SK-N-SH (cell line): ENCODE measurements at regions not wholly inside any gene's neighbourhood (a gene's known extent, or its start where the extent isn't known, plus 50 kb on each side); places are given as distances from the start of the nearest gene placed in this dataset.

Experiments
- CTCF ChIA-PET: fragments of 300-600, 350-600 bp; formaldehyde crosslinking; extraction: SDS; loops from one replicate; lab custom pipeline; 2021; lab: Yijun Ruan, JAX
- POLR2A ChIA-PET: fragments of 350-600 bp; sonication (Branson Sonifier 250); formaldehyde crosslinking; extraction: SDS; loops from one replicate; lab custom pipeline; 2020; ENCODE audit warnings: antibody characterized with exemption, inconsistent platforms; lab: Yijun Ruan, JAX
- DNase-seq: peaks from one replicate; pipeline ENCODE4 v3.0.0; 2012
- H2AFZ ChIP-seq: fragments of 200-600 bp; sonication (generic); 2 replicates; pipeline ENCODE4 v1.8.1; 2016; ENCODE audit warnings: antibody characterized with exemption, mild to moderate bottlenecking, low read depth
- H3F3A ChIP-seq: fragments of 200-600 bp; sonication (generic); replicated peaks from 2 replicates; pipeline ENCODE3; 2016; ENCODE audit warnings: antibody characterized with exemption, mild to moderate bottlenecking; ENCODE audit not compliant: insufficient read depth
- H3K27ac ChIP-seq, 2 experiments: fragments of 200-500 bp in 1 of 2; fragments of 200-600 bp in 1 of 2; sonication (Bioruptor generic) in 1 of 2; sonication (generic), shearing (Covaris generic) in 1 of 2; 2 replicates each; pipeline versions ENCODE4 v1.5.1 to v1.6.1; 2014 to 2016; ENCODE audit warnings: low read depth in 2 of 2, inconsistent platforms in 1 of 2, low read length in 1 of 2, mild to moderate bottlenecking in 1 of 2, mixed read lengths in 1 of 2
- H3K27me3 ChIP-seq: fragments of 200-600 bp; sonication (generic), shearing (Covaris generic); 2 replicates; pipeline ENCODE4 v1.6.1; 2016; ENCODE audit warnings: mixed run types; ENCODE audit not compliant: insufficient read depth
- H3K36me3 ChIP-seq, 2 experiments: fragments of 200-500 bp in 1 of 2; fragments of 200-600 bp in 1 of 2; sonication (Bioruptor generic) in 1 of 2; sonication (generic) in 1 of 2; replicated peaks in 1 of 2; 2 replicates each; pipeline versions ENCODE3 to v1.5.1; 2014 to 2016; ENCODE audit warnings: low read length in 1 of 2, mild to moderate bottlenecking in 1 of 2; ENCODE audit not compliant: insufficient read depth in 2 of 2, control insufficient read depth in 1 of 2
- H3K4me1 ChIP-seq, 2 experiments: fragments of 200-500 bp in 1 of 2; fragments of 200-600 bp in 1 of 2; sonication (Bioruptor generic) in 1 of 2; sonication (generic), shearing (Covaris generic) in 1 of 2; 2 replicates each; pipeline versions ENCODE4 v1.5.1 to v1.6.1; 2014 to 2016; ENCODE audit warnings: low read depth in 1 of 2, low read length in 1 of 2, mixed run types in 1 of 2; ENCODE audit not compliant: insufficient read depth in 2 of 2, control insufficient read depth in 1 of 2
- H3K4me2 ChIP-seq: fragments of 200-600 bp; sonication (generic), shearing (Covaris generic); 2 replicates; pipeline ENCODE4 v1.6.1; 2017; ENCODE audit warnings: mixed run types
- H3K4me3 ChIP-seq, 2 experiments: fragments of 200-500 bp in 1 of 2; fragments of 200-600 bp in 1 of 2; sonication (Bioruptor generic) in 1 of 2; sonication (generic), shearing (Covaris generic) in 1 of 2; 2 replicates each; pipeline versions ENCODE4 v1.5.1 to v1.8.1; 2014 to 2016; ENCODE audit warnings: low read depth in 2 of 2, inconsistent platforms in 1 of 2, low read length in 1 of 2, mild to moderate bottlenecking in 1 of 2, mixed read lengths in 1 of 2, moderate library complexity in 1 of 2
- H3K79me2 ChIP-seq: fragments of 200-600 bp; sonication (generic); 2 replicates; pipeline ENCODE4 v1.8.1; 2017; ENCODE audit warnings: mild to moderate bottlenecking; ENCODE audit not compliant: insufficient read depth
- H3K9ac ChIP-seq: fragments of 200-600 bp; sonication (generic); 2 replicates; pipeline ENCODE4 v1.6.1; 2017; ENCODE audit warnings: mixed run types
- H3K9me2 ChIP-seq: fragments of 200-600 bp; sonication (generic); 2 replicates; pipeline ENCODE4 v1.6.1; 2017; ENCODE audit warnings: mixed run types
- H3K9me3 ChIP-seq: fragments of 200-600 bp; sonication (generic); 2 replicates; pipeline ENCODE4 v1.6.1; 2017; ENCODE audit warnings: mixed run types, mild to moderate bottlenecking, moderate library complexity
- H4K20me1 ChIP-seq: fragments of 200-600 bp; sonication (generic); 2 replicates; pipeline ENCODE4 v1.6.1; 2017; ENCODE audit warnings: mild to moderate bottlenecking, mixed run types; ENCODE audit not compliant: insufficient read depth
- CTCF ChIP-seq: fragments of 200-600 bp; sonication (generic); IDR thresholded peaks from 2 replicates; pipeline ENCODE4 v1.6.1; 2017; ENCODE audit warnings: antibody characterized with exemption, mild to moderate bottlenecking, moderate library complexity
- EP300 ChIP-seq, 2 experiments: IDR thresholded peaks; 2 replicates each; pipeline versions ENCODE4 v1.4.0 to v1.6.1; 2012; ENCODE audit warnings: borderline replicate concordance in 1 of 2, low read depth in 1 of 2, low read length in 1 of 2
- EZH2phosphoT487 ChIP-seq: fragments of 200-600 bp; sonication (generic); IDR thresholded peaks from 2 replicates; pipeline ENCODE4 v1.6.1; 2017; ENCODE audit warnings: low read depth, mixed run types, mild to moderate bottlenecking, antibody characterized with exemption, moderate library complexity, borderline replicate concordance
- FOXJ3 ChIP-seq: sonication (generic); formaldehyde crosslinking; IDR thresholded peaks from 2 replicates; pipeline ENCODE4 v1.5.1; 2020; ENCODE audit warnings: mild to moderate bottlenecking, missing genetic modification reagents
- GABPA ChIP-seq: IDR thresholded peaks from 2 replicates; pipeline ENCODE4 v1.4.0; 2012; ENCODE audit warnings: low read depth, mild to moderate bottlenecking
- MEF2A ChIP-seq: IDR thresholded peaks from 2 replicates; pipeline ENCODE4 v1.4.0; 2012; ENCODE audit warnings: low read depth, borderline replicate concordance
- MXI1 ChIP-seq: IDR thresholded peaks from 2 replicates; pipeline ENCODE4 v1.6.1; 2012; ENCODE audit warnings: mild to moderate bottlenecking, low read depth, low read length, improper control_type of control experiment
- RAD21 ChIP-seq: IDR thresholded peaks from 2 replicates; pipeline ENCODE4 v1.6.1; 2012; ENCODE audit warnings: mild to moderate bottlenecking, low read length
- REST ChIP-seq: IDR thresholded peaks from 2 replicates; pipeline ENCODE4 v1.6.1; 2012; ENCODE audit warnings: mild to moderate bottlenecking, low read depth, low read length, moderate library complexity
- RXRA ChIP-seq: IDR thresholded peaks from 2 replicates; pipeline ENCODE4 v1.4.0; 2012; ENCODE audit warnings: low read depth, mild to moderate bottlenecking, borderline replicate concordance
- SIN3A ChIP-seq: IDR thresholded peaks from 2 replicates; pipeline ENCODE4 v1.6.1; 2012; ENCODE audit warnings: low read depth, mild to moderate bottlenecking, low read length, moderate library complexity, borderline replicate concordance
- YY1 ChIP-seq: IDR thresholded peaks from 2 replicates; pipeline ENCODE4 v1.4.0; 2012; ENCODE audit warnings: low read depth, mild to moderate bottlenecking
- WGBS: methylation state at CpG from one replicate; pipeline ENCODE4 v1.1.6; 2017; ENCODE audit warnings: low lambda C conversion rate; 5-methylcytosine and 5-hydroxymethylcytosine counted together
- TF ChIP-seq, protein P1 (sequence below): IDR thresholded peaks from 2 replicates; pipeline ENCODE4 v1.4.0; 2012; ENCODE audit warnings: low read depth, borderline replicate concordance
- TF ChIP-seq, protein P2 (sequence below): IDR thresholded peaks from 2 replicates; pipeline ENCODE4; 2012

GRCh38 chr3:80241791-80242190, 474.0 kb upstream of the ROBO1 start:
- no peak overlapping the region for H3K4me2 ChIP-seq
- H3K4me1 ChIP-seq, result no peaks in the 10 kb centered on the region
- 95% methylated on average over 1 of the region's 1 CpG for WGBS
- no peak for DNase-seq
- H3K9me3 ChIP-seq, result no peaks in the 10 kb centered on the region
- TF ChIP-seq RXRA (no peak), GABPA (no peak), EZH2phosphoT487 (no peak), YY1 (no peak), MEF2A (no peak)
- TF ChIP-seq, protein P1, sequence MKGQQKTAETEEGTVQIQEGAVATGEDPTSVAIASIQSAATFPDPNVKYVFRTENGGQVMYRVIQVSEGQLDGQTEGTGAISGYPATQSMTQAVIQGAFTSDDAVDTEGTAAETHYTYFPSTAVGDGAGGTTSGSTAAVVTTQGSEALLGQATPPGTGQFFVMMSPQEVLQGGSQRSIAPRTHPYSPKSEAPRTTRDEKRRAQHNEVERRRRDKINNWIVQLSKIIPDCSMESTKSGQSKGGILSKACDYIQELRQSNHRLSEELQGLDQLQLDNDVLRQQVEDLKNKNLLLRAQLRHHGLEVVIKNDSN, result no peak
- TF ChIP-seq, protein P2, sequence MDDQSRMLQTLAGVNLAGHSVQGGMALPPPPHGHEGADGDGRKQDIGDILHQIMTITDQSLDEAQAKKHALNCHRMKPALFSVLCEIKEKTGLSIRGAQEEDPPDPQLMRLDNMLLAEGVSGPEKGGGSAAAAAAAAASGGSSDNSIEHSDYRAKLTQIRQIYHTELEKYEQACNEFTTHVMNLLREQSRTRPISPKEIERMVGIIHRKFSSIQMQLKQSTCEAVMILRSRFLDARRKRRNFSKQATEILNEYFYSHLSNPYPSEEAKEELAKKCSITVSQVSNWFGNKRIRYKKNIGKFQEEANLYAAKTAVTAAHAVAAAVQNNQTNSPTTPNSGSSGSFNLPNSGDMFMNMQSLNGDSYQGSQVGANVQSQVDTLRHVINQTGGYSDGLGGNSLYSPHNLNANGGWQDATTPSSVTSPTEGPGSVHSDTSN, result no peak
- CTCF ChIA-PET, result no interaction called here
- POLR2A ChIA-PET, result no interaction called here
- no peak overlapping the region for H2AFZ ChIP-seq
- H3F3A ChIP-seq, result no peaks in the 10 kb centered on the region
- no peaks in the 10 kb centered on the region for H3K36me3 ChIP-seq
- H3K27me3 ChIP-seq, result no peaks in the 10 kb centered on the region
- no peaks in the 10 kb centered on the region for H3K9me2 ChIP-seq
- no peak overlapping the region for H3K9ac ChIP-seq
- no peaks in the 10 kb centered on the region for H3K79me2 ChIP-seq
- no peak overlapping the region for H3K4me3 ChIP-seq
- no peaks in the 10 kb centered on the region for H4K20me1 ChIP-seq
- no peak overlapping the region for H3K27ac ChIP-seq

DNA sequence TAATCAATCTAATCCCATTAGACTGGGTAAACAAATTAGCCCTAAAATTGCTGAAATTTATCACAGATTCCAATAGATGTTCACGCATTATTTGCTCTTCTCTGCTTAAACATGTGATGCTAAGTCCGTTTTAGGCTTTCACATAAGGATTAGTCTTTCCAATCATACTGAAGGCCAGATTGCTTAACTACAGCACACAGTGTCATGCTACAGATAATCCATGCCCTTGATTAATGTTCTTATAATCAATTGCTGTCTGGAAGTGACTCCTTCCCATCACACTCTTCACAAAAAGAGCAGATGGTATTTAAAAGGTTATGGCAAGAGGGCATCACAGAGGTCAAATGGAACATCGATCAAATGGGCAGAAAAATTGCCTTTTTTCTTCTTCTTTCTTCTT, 471.5 kb upstream of the ROBO1 start:
- no peak for TF ChIP-seq RAD21
- no peak for TF ChIP-seq EP300 (IDR thresholded peaks at IDR 0.05; ENCODE audit: borderline replicate concordance in 1 of 2, low read depth in 1 of 2, low read length in 1 of 2)
- DNase-seq, result no peak
- no peak overlapping the region for H3K9ac ChIP-seq
- H3K36me3 ChIP-seq, result no peaks in the 10 kb centered on the region
- H3F3A ChIP-seq, result no peaks in the 10 kb centered on the region
- no peak overlapping the region for H3K4me3 ChIP-seq
- H3K9me3 ChIP-seq, result no peaks in the 10 kb centered on the region
- no peak overlapping the region for H3K27ac ChIP-seq
- H3K4me1 ChIP-seq, result no peaks in the 10 kb centered on the region
- no peaks in the 10 kb centered on the region for H3K9me2 ChIP-seq
- no peaks in the 10 kb centered on the region for H4K20me1 ChIP-seq
- H3K79me2 ChIP-seq, result no peaks in the 10 kb centered on the region
- no peak overlapping the region for H2AFZ ChIP-seq
- no peak overlapping the region for H3K4me2 ChIP-seq
- H3K27me3 ChIP-seq, result no peaks in the 10 kb centered on the region
- ChIA-PET POLR2A (no interaction called here), CTCF (interaction anchor here (0.6 kb wide), 1 partner anchor 389 kb away, joined by 3 read pairs; no protein-coding TSS in a partner anchor)
- WGBS, result 66% methylated on average over 3 of the region's 3 CpGs

DNA sequence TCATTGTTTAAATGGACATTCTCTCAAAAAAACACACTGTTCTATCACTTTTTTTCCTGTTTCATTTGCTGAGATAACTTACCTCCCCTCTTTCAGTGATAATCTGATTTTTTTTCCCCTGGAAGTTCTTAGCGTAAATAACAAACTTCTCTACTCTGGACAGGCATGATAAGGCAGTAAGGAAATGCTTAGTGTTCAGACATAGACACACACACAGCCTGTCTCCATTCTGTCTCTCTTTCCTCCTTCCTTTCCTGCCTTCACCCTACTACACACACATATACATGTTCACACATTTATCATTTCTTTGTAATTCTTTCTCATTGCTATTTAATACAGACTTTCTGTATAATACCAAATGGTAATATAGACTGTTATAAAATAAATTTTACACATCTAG, 470.8 kb upstream of the ROBO1 start:
- Histone ChIP-seq H3K27ac (no peak overlapping the region), H3K27me3 (no peaks in the 10 kb centered on the region), H3K4me3 (no peak overlapping the region), H3K9me3 (no peaks in the 10 kb centered on the region), H3K4me2 (no peak overlapping the region), H3K9me2 (no peaks in the 10 kb centered on the region), H3K36me3 (no peaks in the 10 kb centered on the region), H4K20me1 (no peaks in the 10 kb centered on the region), H2AFZ (no peak overlapping the region), H3K79me2 (no peaks in the 10 kb centered on the region), H3K9ac (no peak overlapping the region), H3K4me1 (no peaks in the 10 kb centered on the region), H3F3A (no peaks in the 10 kb centered on the region)
- WGBS, result 59% methylated on average over 1 of the region's 1 CpG
- CTCF ChIA-PET, result no interaction called here
- POLR2A ChIA-PET, result no interaction called here
- DNase-seq, result no peak
- no peak for TF ChIP-seq RXRA
- no peak for TF ChIP-seq REST
- no peak for TF ChIP-seq FOXJ3 (CRISPR knock-in tag)
- no peak for TF ChIP-seq CTCF
- TF ChIP-seq MXI1, result no peak
- TF ChIP-seq SIN3A, result no peak
- TF ChIP-seq, protein P1, result no peak
